NCI-H524 (cell line): ENCODE measurements at regions not wholly inside any gene's neighbourhood (a gene's known extent, or its start where the extent isn't known, plus 50 kb on each side); places are given as distances from the start of the nearest gene placed in this dataset.
A peak's percentile ranks its signal among the peaks of the same experiment; 100 is the strongest.

Source experiments
- DNase-seq, 2 experiments: peaks; one replicate each; lab custom pipeline; 2025; lab: John Stamatoyannopoulos, UW

DNA sequence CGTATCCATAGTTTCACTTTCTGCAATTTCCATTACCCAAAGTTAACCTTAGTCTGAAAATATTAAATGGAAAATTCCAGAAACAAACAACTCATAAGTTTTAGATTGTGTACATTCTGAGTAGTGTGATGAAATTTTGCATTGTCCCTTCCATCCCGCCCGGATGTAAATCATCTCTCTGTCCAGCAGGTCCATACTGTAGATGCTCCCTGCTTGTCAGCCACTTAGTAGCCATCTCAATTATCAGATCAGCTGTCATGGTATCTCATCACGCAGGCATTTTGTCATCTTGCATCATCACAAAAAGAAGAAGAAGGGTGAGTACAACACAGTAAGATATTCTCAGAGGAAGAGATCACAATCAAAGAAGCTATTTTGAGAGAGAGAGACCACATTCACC, 185.0 kb upstream of the STK17B start:
- no peak for DNase-seq

DNA sequence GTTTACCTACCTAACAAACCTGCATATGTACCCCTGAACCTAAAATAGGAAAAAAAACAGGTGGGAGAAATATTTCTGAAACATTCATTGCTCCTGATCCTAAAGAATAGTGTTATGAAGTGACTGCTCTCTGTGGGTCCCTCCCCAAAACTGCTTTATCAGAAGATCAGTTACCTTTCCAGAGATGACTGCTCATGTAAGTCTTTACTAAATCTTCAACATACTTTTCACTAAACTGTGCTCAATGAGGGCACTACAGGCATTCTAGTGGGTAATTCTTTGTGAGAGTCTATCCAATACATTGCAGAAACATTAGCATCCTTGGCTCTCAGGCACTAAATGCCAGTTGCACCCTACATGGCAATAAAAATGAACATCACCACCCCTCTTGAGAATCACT, 189.3 kb upstream of the STK17B start:
- no peak for DNase-seq

DNA sequence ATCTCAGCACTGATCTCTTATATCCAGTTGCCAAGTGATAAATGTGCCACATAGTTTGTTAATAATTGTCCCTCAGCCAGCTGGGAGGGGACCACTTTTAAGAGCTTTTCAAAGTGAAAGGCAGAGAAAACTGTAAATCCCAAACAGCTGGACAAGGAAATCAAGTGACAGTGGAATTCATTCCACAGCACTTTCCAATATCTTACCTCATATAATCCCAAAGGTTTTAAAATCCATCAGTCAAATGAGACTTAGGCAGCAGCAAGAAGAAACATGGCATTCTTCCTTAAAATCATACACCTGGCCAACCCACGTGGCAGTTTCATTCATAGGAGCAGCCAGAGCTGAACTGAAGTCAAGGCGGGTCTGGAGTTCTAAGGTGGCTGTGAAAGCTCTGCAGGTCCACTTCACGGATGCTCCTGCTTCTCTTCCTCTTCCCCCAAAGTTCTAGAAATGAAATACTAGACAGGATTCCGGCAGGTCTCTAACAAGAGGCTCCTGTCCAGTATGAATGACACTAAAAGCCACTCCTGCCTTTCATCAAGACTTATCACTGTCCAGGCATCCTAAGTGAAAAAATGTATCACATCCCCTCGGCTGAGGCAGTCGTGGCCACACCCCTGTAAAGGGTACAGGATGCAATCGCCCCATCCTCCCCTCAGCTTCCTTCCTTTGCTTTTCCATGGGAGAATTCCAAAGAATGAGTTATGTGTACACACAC, 190.4 kb upstream of the STK17B start:
- peak; percentile 10 to 39 for DNase-seq

DNA sequence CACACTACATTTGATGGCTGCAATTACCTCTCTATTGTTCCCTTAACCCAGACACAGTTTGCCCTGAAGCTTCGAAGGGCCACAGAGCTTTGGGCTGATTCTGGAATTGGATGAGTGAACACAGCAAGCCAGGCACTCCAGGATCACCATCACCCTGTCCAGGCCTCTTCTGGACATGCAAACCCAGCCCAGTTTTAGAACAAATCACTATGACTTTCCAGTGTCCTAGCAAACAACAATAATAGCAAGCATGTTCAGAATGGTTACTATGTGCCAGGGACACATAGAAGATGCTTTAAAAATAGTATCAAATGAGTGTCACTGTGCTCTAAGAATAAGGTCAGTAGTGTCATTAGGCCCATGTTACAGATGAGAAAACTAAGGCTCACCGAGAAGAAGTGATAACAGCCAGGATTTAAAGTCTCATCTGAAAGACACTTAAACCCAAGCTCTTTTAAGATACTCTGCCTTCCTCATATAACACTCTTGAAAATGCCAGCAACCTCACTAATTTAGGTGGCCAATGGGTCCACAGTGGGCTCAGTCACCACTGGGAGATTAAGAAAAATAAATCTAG, 191.7 kb upstream of the STK17B start:
- no peak for DNase-seq

DNA sequence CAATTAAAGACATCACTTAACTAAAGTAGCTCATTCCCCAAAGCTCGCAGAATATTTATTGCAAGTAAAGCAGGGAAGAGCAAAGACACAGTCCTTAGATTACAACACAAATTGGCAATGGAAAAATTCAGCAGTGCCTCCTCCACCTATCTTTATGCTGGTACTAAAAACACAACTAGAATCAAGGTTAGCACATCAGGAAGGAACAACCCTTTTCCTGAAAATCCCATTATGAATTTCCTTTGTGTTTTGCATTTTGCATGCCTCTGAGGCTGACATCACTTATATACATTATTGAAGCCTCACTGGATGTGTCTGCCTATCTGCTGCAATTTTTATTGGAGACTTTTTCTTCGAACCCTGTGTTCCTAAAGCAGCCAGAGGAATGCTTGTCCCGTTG, 193.8 kb upstream of the STK17B start:
- DNase-seq: no peak

DNA sequence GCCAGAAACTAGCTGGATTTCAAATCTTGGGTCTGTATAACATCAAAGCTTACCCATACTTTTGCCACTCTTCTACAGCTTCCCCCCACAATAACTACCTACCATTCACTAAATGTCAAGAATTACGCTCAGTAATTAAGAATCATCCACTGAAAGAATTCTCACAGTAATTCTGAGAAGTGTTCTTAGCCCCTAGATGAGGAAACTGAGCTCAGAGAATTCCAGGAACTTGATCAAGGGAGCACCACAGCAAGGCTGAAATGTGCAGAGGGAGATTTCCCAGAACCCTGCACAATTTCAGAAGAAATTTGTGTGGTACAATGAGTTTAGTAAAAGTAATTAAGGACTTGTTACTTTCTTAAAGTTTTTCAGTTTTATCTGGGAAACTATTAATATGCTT, 194.5 kb upstream of the STK17B start:
- DNase-seq: no peak

DNA sequence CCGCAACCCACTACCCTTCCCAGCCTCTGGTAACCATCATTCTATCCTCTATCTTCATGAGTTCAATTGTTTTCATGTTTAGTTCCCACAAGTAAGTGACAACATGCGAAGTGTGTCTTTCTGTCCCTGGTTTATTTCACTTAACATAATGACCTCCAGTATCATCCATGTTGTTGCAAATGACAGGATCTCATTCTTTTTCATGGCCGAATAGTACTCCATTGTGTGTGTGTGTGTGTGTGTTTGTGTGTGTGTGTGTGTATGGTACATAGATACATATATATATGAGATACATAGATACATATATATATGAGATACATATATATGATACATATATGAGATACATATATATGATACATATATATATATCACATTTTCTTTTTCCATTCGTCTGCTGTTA, 196.3 kb upstream of the STK17B start:
- no peak for DNase-seq

DNA sequence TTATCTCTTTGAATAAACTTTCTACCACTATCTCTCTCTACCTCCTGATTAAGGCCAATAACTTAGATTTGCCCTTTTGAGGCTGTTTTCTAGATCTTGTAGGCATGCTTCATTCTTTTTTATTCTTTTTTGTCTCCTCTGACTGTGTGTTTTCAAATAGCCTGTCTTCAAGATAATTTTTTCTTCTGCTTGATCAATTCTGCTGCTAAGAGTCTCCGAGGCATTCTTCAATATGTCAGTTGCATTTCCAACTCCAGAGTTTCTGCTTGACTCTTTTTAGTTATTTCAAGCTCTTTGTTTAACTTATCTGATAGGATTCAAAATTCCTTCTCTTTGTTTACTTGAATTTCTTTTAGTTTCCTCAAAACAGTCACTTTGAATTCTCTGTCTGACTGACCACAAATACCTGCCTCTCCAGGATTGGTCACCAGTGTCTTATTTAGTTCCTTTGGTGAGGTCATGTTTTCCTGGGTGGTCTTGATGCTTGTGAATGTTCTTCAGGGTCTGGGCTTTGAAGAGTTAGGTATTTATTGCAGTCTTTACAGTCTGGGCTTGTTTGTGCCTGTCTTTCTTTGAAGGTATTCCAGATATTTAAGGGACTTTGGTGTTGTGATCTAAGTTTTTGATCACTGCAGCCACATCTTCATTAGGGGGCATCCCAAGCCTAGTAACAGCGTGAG, 197.3 kb upstream of the STK17B start:
- DNase-seq: no peak

DNA sequence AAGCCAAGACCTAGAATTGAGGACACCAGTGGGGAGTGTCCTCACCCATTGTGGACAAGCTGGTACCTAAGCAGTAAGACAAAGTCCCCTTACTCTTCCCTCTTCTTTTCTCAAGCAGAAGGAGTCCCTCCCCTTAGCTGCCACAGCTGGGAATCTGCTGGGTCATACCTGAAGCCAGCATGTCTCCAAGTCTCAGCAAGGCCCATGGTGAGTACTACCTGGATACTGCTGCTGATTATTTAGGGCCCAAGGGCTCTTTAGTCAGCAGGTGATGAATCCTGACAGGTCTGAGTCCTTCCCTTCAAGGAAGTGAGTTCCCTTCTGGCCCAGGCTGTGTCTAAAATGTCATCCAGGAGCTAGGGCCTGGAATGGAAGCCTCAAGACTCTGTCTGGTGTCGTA, 198.6 kb upstream of the STK17B start:
- DNase-seq: no peak

DNA sequence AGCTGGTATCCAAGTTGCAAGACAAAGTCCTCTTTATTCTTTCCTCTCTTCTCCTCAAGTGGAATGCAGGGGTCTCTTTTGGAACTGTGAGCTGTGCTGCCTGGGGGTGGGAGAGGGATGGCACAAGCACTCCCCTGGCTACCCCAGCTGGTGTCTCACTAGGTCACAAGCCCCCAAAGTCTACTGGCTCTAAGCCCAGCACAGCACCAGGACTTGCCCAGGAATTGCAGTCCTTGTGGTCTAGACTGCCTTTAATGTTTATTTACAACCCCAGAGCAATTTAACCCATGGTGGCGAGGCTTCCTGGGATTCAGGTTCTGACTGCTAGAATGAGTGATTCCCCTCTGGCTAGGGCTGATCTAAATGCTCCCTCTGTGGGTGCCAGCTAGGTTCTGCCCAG, 199.0 kb upstream of the STK17B start:
- DNase-seq: no peak

DNA sequence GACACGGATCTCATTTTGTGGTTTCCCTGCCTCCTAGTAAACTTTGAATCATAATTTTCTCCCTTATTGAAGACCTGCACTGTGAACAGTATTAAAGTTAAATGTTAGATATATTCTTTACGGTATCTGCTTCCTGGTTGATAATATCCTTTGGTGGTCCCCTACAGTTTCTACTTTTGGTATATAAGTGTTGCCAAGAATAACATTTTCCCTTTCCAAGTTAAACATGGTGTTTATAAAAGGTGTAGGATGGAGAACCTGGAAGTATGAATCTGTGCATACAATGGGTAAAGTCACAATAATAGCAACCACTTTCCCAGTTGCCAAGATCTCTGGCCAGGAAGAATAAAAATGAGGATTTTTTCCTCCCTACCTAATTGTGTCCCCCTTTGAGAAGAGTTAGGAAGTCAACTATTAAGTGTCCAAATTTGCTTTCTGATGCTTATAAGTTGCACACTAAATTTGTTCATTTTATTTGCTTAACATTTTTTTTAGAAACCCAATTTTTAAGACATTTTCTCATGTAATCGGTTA, 201.0 kb upstream of the STK17B start:
- no peak for DNase-seq

DNA sequence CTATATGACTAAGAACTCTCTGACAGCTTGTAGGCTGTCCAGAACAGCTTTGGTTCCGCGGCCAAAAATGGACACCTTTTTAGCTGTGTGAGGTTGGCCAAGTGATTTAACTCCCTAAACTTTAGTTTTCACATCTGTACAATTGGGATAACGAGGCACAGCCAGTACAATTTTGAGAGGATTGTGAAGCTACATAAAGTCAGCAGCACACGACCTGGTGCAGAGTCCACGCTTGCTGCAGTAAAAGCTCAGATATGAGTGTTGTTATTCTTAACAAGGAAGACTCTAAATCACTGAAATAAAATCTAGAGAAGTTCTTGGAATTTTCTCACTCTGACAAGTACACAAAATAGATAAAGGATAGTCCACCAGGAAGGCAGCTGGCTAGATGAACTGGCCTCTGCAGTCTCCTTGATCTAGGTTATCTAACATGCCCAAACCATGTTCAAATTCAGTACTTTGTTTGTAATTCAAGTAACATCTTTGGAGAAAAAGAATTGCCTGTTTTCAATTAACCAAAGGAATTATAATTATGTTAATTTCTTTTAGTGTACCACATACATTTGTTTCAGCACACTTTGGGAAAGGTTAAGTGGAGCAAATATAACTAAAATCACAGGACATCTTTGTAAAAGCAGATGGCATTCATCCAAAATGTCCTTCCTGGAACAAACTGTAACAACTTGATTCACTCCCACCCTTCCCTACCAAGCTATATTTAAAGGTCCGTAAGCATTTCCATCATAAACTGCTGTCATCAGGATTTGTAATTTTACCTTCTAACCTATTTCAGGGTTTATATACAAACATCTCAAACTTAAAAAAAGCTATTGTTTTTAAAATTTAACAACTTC, 201.7 kb upstream of the STK17B start:
- DNase-seq: no peak

DNA sequence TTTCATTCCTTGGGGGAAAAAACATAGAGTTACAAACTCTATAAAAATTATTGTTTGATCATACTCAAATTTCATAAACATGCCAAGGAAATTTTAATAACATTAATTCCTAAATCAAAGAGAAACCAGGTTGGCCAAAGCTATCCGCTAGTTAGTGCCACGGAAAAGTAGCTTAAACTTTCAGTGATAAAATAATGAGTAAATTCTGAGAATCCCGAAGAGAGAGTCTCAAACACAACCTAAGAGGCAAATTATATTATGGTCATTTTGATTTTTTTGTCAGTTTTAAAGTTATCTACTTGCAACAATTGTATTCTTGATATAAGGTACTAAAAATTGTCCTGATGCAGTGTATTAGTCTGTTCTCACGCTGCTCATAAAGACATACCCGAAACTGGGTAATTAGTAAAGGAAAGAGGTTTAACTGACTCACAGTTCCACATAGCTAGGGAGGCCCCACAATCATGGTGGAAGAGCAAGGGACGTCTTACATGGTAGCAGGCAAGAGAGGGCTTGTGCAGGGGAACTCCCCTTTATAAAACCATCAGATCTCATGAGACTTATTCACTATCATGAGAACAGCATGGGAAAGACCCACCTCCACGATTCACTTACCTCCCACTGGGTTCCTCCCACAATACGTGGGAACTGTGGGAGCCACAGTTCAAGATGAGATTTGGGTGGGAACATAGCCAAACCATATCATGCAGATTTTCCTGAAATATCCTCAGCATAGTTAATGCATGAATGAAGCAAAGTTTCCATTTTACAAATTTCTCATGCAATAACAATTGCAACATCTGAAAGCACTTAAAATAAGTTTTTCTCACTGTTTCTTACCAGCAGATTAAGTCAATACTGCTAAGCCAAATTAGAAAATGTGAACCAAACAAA, 205.9 kb upstream of the STK17B start:
- DNase-seq: no peak

DNA sequence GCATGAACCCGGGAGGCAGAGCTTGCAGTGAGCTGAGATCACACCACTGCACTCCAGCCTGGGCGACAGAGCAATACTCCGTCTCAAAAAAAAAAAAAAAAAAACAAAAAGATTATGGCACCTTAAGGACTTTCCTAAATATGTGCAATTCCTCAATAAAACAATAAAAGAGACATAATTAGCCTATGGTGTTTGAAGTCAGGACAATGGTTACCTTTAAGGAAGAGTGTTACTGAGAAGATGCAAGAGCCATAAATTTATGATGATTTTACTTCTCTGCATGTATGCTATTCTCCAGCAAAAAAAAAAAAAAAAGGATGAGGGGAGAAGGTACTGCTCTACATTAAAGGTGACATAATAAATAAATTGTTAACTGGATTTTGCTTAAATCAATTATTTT, 208.2 kb upstream of the STK17B start:
- no peak for DNase-seq

DNA sequence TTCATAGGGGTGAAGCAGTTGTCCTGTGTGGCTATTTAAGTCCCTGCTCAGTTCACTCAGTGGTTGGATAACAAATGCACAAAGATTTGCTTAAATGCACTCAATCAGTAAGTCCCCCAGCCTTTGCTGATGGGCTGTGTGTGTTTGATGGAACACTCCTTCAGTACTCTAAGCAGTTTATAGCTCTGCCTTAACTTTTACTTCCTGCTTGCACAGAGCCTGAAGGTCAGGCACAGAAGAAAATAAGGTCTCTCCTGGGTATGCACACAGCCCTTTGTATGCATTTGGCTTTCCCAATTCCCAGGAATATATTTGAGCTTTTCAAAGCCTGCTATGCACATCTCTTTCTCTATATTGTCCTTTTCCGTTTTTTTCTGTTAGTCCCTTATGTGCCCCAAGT, 208.7 kb upstream of the STK17B start:
- DNase-seq: no peak

DNA sequence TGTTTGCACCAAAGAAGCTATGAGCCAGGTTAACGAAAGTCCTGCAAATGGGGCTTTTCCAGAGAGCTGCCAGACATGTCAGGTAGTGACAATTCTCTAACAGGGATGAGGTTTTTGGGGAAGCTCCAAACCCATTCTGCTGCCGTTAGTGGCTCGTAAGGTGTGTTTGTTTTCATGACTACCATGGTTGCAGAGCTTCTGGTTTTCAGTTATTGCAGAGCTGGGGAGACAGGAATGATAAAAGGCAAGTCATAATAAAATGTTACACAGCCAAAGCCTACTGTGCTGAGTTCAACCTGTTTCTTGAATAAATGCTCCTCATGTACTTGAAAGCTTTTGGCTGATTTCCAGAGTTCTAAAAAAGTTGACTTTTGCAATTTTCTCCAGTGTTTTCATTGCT, 209.2 kb upstream of the STK17B start:
- no peak for DNase-seq

DNA sequence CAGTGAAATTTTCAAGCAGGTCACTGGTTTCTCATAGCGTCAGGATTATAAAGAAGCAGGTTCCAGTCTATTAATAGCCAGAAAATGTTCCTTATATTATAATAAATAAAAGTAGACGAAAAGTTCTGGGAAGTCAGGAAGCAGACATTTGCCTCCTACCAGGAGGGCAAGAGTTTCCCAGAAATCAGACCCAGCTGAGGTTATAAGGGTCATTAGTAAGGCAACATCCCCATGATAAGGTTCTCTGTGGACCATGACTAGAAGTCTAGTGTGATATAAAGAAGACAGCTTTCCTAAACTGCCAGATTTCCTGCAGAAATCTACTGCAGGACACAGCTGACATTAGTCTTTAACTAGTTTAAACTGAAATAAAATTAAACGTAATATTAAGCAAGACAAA, 210.1 kb upstream of the STK17B start:
- no peak for DNase-seq

DNA sequence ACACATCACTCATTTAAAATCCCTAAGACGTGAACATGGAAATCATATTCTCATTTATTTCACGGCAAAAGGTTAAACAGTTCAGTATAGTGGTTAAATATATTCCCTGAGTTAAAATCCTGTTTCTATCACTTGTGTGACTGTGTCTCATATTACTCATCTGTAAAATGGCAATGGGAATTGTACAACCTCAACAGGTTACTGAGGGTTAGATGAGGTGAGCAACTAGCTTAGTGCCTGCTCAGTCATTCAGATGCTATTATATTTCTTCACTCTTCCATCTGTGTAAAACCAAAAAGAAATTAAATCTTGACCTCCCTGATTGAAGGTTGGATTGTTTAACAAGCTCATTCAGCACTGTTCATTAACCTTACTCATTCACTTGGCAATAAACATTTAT, 212.4 kb upstream of the STK17B start:
- no peak for DNase-seq

DNA sequence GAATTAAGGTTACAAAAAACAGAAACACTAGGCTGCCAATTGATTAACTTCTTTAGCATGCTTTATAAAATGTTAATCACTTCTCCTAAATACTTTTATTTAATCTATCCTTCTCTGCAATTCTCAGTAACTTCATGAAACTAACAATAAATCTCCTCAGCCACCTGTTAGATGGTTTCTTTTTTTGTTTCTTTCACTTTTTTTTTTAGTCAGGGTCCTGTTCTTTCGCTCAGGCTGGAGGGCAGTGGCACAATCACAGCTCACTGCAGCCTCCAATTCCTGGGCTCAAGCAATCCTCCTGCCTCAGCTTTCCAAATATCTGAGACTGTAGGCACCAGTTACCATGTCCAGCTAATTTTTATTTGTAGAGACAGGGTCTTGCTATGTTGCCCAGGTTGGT, 213.4 kb upstream of the STK17B start:
- DNase-seq: no peak

DNA sequence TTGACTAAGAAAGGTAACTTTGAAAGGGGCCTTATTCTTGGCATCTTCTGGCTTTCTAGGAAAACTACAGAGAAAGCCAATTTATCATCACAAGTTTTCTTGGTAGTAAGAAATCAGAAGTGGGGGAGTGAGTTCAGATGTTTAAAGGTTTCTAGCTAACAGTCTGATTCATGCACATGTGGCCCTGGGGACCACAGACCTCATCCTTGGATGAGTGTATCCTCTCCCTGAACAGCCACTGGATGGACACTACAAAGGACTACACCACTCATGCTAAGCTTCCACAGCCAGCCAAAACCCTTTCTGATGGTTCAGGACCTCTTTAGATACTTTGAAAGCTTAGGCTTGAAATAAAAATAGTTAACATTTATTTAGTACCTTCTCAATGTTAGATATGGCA, 218.3 kb upstream of the STK17B start:
- DNase-seq: no peak
